ENCODE measurements at regions not wholly inside any gene's neighbourhood (a gene's known extent, or its start where the extent isn't known, plus 50 kb on each side); places are given as distances from the start of the nearest gene placed in this dataset.

GRCh38 chr14:35998303-35998702 lies 172.2 kb downstream of the BRMS1L start:
- TF ChIP-seq, protein P1, sequence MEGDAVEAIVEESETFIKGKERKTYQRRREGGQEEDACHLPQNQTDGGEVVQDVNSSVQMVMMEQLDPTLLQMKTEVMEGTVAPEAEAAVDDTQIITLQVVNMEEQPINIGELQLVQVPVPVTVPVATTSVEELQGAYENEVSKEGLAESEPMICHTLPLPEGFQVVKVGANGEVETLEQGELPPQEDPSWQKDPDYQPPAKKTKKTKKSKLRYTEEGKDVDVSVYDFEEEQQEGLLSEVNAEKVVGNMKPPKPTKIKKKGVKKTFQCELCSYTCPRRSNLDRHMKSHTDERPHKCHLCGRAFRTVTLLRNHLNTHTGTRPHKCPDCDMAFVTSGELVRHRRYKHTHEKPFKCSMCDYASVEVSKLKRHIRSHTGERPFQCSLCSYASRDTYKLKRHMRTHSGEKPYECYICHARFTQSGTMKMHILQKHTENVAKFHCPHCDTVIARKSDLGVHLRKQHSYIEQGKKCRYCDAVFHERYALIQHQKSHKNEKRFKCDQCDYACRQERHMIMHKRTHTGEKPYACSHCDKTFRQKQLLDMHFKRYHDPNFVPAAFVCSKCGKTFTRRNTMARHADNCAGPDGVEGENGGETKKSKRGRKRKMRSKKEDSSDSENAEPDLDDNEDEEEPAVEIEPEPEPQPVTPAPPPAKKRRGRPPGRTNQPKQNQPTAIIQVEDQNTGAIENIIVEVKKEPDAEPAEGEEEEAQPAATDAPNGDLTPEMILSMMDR (IDR thresholded peaks at IDR 0.05): no peak
- TF ChIP-seq POLR2A (IDR thresholded peaks at IDR 0.05): no peak

Data from prostate gland (tissue), 2 donors.